ENCODE measurements at regions not wholly inside any gene's neighbourhood (a gene's known extent, or its start where the extent isn't known, plus 50 kb on each side); places are given as distances from the start of the nearest gene placed in this dataset.

GRCh38 chr10:117950408-117950807, 96.3 kb downstream of the RAB11FIP2 start:
- Mint-ChIP-seq H3K9me3 (ENCODE audit: low read depth) (no peaks in the 10 kb centered on the region), H3K4me1 (ENCODE audit: low read depth) (no peaks in the 10 kb centered on the region), H3K27ac (ENCODE audit: unreplicated experiment) (no peak overlapping the region), H3K36me3 (ENCODE audit: low read depth) (no peaks in the 10 kb centered on the region), H3K4me3 (ENCODE audit: unreplicated experiment) (no peak overlapping the region), H3K27me3 (ENCODE audit: low read depth) (peaks cover 6% of the 10 kb centered on the region)
- no peak for DNase-seq (ENCODE audit: low spot score)
- TF ChIP-seq CTCF (IDR thresholded peaks at IDR 0.05): no peak
